NCI-H1694 (cell line): ENCODE measurements at regions not wholly inside any gene's neighbourhood (a gene's known extent, or its start where the extent isn't known, plus 50 kb on each side); places are given as distances from the start of the nearest gene placed in this dataset.

Source experiments
- DNase-seq: peaks from one replicate; lab custom pipeline; 2025; lab: John Stamatoyannopoulos, UW

DNA sequence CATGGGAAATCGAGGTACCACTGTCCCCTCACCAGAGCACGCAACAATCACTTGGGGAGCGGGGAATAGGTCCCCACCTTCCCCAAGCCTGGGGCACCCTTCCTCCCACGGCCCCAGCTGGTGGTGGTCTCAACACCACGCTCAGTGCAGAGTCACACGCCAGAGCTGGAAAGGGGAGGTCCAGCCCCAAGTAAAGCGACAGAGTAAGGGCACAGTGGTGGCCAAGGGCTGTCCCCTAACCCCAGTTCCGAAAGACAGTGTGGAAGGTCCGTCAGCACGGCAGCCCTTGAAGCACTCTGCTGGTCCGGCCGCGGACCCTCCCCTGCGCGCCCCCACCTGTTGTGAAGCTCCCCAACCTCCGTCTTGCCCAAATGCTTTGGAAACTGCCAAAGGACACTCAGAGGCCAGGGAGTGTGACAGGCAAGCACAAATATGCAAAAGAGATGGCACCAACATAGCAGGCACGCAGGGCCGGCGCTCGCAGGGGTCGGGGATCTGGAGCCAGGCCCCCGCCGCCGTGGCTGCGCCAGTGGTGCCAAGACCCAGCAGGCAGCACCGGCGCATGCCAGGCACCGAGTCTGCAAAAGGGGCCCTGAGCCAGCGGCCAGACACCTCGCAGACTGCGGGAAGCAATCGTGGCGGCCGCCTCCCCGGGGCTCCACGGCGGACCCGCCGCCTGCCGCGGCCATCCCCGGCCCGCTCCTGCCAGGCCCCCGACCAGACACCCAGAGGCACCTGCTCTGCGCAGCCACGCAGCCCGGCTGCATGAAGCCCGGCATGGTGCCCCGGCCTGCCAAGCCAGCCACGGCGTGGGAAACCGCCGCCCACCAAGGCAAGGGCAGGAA is 51.6 kb upstream of the SRRM3 start:
- no peak for DNase-seq
